Limb (tissue), 2 donors: ENCODE measurements at regions not wholly inside any gene's neighbourhood (a gene's known extent, or its start where the extent isn't known, plus 50 kb on each side); places are given as distances from the start of the nearest gene placed in this dataset.

Source experiments
- DNase-seq, 2 donors: peaks; one replicate each; pipeline ENCODE4 v3.0.0-alpha.2; 2016; ENCODE audit errors: extremely low spot score in 2 of 2

- no peak for DNase-seq
Observed at GRCh38 chr12:46910830-46911229, 85.0 kb upstream of the SLC38A4 start.

- DNase-seq, result no peak
Observed at GRCh38 chr12:46914336-46914735, 88.5 kb upstream of the SLC38A4 start.

DNA sequence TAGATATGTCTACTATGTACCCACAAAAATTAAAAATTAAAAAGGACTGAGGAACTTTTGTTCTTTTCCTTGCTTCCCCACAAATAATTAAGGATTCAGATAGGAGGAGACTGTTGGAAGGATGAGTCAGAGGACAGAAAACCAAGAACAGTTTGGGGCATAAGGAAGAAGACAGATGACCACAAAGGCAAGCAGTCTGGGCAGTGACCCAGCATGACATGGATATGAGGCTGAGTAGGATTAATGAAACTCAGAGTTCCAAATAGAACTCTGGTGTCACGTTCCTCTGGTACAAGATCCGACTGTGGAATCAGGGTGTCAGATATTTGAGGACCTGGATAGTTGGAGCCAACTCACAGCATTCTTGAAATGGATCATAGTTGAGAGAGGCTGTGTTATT, 89.3 kb upstream of the SLC38A4 start:
- DNase-seq, result peak in 1 of 2 donors; percentile 32

- peak; percentile 32 to 41 for DNase-seq
Observed at GRCh38 chr12:46915836-46916235, 90.0 kb upstream of the SLC38A4 start.

GRCh38 chr12:46916796-46917419, 91.1 kb upstream of the SLC38A4 start:
- no peak for DNase-seq

- no peak for DNase-seq
Observed at GRCh38 chr12:46917821-46918220, 92.0 kb upstream of the SLC38A4 start.

GRCh38 chr12:46918631-46919030, 92.8 kb upstream of the SLC38A4 start:
- no peak for DNase-seq

- no peak for DNase-seq
Observed at GRCh38 chr12:46919666-46920400, 94.0 kb upstream of the SLC38A4 start.

- no peak for DNase-seq
Observed at GRCh38 chr12:46920499-46920898, 94.7 kb upstream of the SLC38A4 start.

DNA sequence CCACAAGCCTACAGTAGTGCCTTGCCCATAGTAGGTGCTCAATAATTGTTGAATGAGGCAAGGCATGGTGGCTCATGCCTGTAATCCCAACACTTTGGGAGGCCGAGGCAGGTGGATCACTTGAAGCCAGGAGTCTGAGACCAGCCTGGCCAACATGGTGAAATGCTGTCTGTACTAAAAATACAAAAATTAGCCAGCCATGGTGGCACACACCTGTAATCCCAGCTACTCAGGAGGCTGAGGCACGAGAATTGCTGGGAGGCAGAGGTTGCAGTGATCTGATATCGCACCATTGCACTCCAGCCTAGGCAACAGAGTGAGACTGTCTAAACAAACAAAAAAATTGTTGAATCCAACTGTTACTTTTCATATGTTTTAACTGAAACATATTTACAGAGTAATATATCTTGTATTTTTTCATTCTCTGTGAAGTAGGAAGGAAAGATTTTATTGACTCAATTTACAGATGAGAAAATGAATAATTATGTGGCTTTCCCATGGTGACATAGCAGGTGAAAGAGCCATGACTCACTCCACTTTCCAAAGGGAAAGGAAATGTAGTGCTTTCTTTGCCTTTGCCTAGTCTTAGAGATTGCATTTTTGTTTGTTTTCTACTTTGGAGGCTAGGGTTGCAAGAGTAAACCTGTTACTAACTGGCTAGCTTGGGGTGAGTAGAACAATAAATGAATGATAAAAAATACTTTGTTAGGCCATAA, 95.4 kb upstream of the SLC38A4 start:
- DNase-seq, result no peak

- DNase-seq, result no peak
Observed at GRCh38 chr12:46921764-46922133, 96.0 kb upstream of the SLC38A4 start.

- DNase-seq, result no peak
Observed at GRCh38 chr12:46926526-46926925, 100.7 kb upstream of the SLC38A4 start.

- no peak for DNase-seq
Observed at GRCh38 chr12:46930101-46930500, 104.3 kb upstream of the SLC38A4 start.

DNA sequence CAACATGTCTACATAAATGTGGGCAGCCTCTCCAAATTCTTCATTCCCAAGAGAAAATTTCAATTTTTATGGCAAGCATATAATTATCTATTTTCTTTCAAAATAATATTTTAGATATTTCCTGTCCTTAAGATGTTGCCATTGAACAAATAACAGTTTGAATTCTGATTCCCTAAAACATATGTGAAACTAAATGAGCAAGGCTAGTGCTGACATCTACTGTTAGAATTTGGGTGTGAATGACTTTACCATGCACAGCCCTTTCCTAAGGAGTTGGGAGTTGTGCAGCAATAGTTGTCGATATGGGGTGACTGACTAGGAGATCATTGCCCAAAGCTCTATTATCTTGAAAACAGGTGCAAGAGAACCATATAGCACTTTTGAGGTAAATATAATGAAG, 108.2 kb upstream of the SLC38A4 start:
- peak in 1 of 2 donors; percentile 42 for DNase-seq

DNA sequence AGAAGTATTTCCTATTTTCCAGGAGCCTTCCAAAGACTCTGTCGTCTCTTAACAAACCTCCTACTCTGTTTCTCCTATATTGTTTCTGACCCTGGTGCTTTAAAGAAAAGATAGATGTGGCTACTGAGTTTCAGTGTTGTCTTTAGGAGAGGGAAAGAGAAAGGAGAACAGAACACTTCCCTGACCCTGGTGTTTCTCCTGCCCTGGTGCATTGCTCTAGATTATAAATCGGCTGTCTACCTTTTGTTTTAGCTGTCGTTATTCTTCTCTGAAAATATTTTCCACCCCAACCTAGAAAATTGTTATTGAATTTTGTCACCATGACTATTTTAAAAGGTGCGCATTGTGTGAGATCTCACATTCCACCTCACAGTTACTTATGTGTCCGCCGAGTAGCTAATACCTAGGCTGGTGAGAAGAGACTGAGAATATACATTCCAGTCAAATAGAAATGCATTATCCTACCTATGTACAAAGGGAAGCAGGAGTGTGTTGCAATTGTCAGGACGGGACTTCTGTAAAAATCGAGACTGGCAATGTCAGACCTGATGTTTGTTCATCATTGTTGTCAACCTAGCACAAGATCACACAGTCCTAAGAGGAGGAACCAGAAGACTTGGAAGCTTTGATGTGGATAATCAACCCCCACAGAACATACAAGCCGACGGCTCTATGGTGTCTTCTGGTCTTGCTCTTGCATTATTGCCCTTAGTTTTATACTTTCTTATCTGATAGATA, 108.7 kb upstream of the SLC38A4 start:
- DNase-seq, result no peak

GRCh38 chr12:46935271-46935847, 109.6 kb upstream of the SLC38A4 start:
- no peak for DNase-seq

- no peak for DNase-seq
Observed at GRCh38 chr12:46936042-46936441, 110.2 kb upstream of the SLC38A4 start.

DNA sequence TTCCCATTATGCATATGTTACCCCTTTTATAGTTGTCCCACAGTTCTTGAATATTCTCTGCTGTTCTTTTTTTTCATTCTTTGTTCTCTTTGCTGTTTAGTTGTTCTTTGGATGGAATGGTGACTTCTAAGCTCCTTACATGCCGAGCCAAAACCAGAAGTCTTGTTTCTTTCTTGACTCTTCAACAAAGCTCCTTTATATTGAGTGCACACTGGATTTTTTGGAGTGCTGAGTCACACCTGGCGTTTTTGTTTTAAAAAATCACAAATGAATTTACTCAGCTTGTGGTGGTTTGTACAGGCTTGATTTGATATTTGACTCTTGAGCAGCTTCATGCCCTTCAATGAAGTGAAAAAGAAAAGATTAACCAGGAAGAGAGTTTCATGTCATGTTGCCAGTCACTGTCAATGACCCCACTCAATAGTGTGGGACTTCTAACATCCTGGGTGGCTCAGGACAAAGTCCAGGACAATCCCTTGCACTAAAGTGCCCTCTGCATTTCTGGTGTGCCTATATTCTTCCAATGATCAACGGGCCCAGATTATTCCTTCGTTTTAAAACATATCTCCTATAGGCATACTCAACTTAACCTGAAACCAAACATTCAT, 112.4 kb upstream of the SLC38A4 start:
- no peak for DNase-seq

DNA sequence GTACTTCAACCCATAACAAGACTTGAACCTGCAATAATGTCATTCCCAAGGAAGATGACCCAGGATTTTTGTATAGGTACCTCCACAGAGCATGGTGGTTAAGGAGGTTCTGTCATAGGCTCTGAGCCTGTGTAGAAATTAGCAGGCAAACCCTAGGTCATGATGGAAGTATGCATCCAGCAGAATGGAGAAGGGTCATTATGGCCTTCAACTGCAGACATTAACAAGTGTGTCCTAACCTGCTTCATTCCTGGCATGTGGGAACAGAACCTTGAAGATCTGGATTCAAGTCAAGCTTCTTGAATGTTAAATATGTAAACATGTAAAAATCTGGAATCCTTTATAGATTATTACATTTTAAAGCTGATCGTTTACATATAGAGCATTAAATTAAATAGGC, 116.2 kb upstream of the SLC38A4 start:
- DNase-seq, result no peak

DNA sequence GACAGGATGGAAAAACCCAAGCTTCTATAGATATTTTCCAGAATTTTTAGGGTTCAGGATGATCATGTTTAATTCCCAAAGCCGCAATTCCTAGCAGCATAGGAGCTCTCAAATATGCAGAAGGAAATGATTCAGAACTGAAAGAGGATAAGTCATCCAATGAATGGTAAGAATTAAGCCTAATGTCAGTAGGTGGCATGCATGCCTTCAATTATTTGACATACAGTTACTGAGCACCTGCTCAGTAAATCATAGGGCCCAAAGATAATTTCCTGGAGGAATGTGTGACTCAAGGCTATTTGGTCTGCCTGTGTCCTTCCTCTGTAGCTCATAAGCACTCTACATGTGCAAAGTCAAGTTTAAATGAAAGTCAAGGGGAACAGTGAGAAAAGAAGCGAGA, 116.8 kb upstream of the SLC38A4 start:
- DNase-seq, result no peak

- no peak for DNase-seq
Observed at GRCh38 chr12:46944088-46944487, 118.3 kb upstream of the SLC38A4 start.
